ENCODE measurements at regions not wholly inside any gene's neighbourhood (a gene's known extent, or its start where the extent isn't known, plus 50 kb on each side); places are given as distances from the start of the nearest gene placed in this dataset.

DNA sequence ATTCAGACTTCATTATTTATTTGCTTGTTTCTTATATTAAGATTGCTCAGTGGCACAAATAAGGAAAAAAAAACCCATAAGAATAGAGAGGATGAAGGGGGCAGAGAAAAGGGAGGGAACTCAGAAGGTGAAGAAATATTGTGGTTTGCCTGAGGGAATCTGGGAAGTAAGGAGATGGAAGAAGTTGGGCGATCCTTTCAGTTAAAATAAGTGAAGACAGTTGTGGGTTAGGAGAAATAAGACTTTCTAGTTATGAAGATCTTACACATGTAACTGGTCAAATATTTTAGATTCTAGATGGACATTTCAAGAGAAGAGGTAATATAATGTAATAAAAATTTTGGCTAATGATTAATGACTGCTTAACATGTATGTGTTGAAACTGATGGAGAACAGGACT is 138.7 kb upstream of the LIMCH1 start (continued):
- TF ChIP-seq, protein P1, sequence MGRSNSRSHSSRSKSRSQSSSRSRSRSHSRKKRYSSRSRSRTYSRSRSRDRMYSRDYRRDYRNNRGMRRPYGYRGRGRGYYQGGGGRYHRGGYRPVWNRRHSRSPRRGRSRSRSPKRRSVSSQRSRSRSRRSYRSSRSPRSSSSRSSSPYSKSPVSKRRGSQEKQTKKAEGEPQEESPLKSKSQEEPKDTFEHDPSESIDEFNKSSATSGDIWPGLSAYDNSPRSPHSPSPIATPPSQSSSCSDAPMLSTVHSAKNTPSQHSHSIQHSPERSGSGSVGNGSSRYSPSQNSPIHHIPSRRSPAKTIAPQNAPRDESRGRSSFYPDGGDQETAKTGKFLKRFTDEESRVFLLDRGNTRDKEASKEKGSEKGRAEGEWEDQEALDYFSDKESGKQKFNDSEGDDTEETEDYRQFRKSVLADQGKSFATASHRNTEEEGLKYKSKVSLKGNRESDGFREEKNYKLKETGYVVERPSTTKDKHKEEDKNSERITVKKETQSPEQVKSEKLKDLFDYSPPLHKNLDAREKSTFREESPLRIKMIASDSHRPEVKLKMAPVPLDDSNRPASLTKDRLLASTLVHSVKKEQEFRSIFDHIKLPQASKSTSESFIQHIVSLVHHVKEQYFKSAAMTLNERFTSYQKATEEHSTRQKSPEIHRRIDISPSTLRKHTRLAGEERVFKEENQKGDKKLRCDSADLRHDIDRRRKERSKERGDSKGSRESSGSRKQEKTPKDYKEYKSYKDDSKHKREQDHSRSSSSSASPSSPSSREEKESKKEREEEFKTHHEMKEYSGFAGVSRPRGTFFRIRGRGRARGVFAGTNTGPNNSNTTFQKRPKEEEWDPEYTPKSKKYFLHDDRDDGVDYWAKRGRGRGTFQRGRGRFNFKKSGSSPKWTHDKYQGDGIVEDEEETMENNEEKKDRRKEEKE (IDR thresholded peaks at IDR 0.05): no peak

DNA sequence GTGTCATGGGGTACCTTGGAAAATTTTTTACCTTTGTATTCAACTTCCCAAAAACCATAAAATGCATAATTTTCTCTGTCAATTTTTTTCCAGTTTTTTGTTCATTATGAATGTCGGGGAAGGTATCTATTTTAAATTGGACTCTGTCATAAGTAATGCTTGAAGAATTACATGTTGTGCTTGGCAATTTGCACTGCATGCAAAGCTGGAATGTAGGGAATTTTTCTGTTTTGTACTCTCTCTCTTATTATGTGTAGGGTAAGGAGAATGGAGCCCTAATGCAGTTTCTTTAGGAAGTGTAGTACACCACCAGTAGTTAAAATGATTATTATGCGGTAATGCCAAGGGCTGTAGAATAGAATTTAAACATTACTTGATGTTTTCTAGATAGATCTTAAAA is 137.7 kb upstream of the LIMCH1 start:
- no peaks in the 10 kb centered on the region for H4K20me1 ChIP-seq (ENCODE audit: control insufficient read depth, insufficient read depth)
- H3K36me3 ChIP-seq (ENCODE audit: control insufficient read depth in 2 of 2, insufficient read depth in 2 of 2, low read length in 1 of 2): no peaks in the 10 kb centered on the region
- WGBS (ENCODE audit: insufficient coverage, insufficient replicate concordance, low lambda C conversion rate, missing lambda C conversion rate): 41% methylated on average over 2 of the region's 2 CpGs
- CTCF ChIA-PET: no interaction called here
- H3K27ac ChIP-seq (ENCODE audit: control insufficient read depth, insufficient read depth): no peak overlapping the region
- H3K27me3 ChIP-seq (replicated peaks in 1 of 2; ENCODE audit: control insufficient read depth in 2 of 2, insufficient read depth in 2 of 2, low read length in 1 of 2): no peaks in the 10 kb centered on the region; a peak in 2 of 4 replicates
- POLR2A ChIA-PET: no interaction called here
- H3K79me2 ChIP-seq (ENCODE audit: control insufficient read depth, insufficient read depth, low read length): no peaks in the 10 kb centered on the region
- SMC1A ChIA-PET (ENCODE audit: uncharacterized antibody, unreplicated experiment): no interaction called here
- ATAC-seq: no peak
- DNase-seq (ENCODE audit: low read depth, low spot score): no peak
- in situ Hi-C loops (cut with MboI) (loop anchor here (25.0 kb wide), 1 partner anchor 88 kb away; no protein-coding TSS in a partner anchor), intact Hi-C loops (cut with micrococcal nuclease; ENCODE audit: unreplicated experiment) (no loop called here)
- no peak for FAIRE-seq
- no peaks in the 10 kb centered on the region for H3K9me3 ChIP-seq (replicated peaks; ENCODE audit: control insufficient read depth, insufficient read depth, low read length)
- no peak overlapping the region for H3K4me3 ChIP-seq
- RAD21 ChIA-PET (ENCODE audit: unreplicated experiment): no interaction called here
- H2AFZ ChIP-seq (ENCODE audit: control insufficient read depth, low read depth, low read length): no peak overlapping the region
- no TSS peak for BruUV-seq (replicated peaks)
- H3K4me2 ChIP-seq (ENCODE audit: control insufficient read depth, insufficient read depth): no peak overlapping the region
- H3K4me1 ChIP-seq (ENCODE audit: control insufficient read depth, insufficient read depth, low read length): no peaks in the 10 kb centered on the region
- H3K9ac ChIP-seq (ENCODE audit: control insufficient read depth, insufficient read depth, low read length): no peak overlapping the region
- TF ChIP-seq LARP7 (IDR thresholded peaks at IDR 0.05) (no peak), RUNX3 (IDR thresholded peaks at IDR 0.05; ENCODE audit: low read length) (no peak), SREBF1 (IDR thresholded peaks at IDR 0.05; ENCODE audit: low read length) (no peak), CHD4 (IDR thresholded peaks at IDR 0.05) (no peak), POLR2A (IDR thresholded peaks at IDR 0.05; ENCODE audit: low read depth, low read length) (no peak), ETV6 (conservative IDR thresholded peaks at IDR 0.05 in 1 of 2, IDR thresholded peaks at IDR 0.05 in 1 of 2; ENCODE audit: borderline replicate concordance in 1 of 2, low read depth in 1 of 2) (no peak), KAT2A (conservative IDR thresholded peaks at IDR 0.05; ENCODE audit: control insufficient read depth, low read depth, low read length) (no peak), SRF (IDR thresholded peaks at IDR 0.05; ENCODE audit: low read depth in 2 of 2, low read length in 2 of 2) (no peak), CBX3 (IDR thresholded peaks at IDR 0.05; ENCODE audit: borderline replicate concordance, low read depth) (no peak), CEBPB (IDR thresholded peaks at IDR 0.05; ENCODE audit: borderline replicate concordance in 1 of 2, low read depth in 2 of 2, low read length in 2 of 2) (no peak)
- TF ChIP-seq, protein P2, sequence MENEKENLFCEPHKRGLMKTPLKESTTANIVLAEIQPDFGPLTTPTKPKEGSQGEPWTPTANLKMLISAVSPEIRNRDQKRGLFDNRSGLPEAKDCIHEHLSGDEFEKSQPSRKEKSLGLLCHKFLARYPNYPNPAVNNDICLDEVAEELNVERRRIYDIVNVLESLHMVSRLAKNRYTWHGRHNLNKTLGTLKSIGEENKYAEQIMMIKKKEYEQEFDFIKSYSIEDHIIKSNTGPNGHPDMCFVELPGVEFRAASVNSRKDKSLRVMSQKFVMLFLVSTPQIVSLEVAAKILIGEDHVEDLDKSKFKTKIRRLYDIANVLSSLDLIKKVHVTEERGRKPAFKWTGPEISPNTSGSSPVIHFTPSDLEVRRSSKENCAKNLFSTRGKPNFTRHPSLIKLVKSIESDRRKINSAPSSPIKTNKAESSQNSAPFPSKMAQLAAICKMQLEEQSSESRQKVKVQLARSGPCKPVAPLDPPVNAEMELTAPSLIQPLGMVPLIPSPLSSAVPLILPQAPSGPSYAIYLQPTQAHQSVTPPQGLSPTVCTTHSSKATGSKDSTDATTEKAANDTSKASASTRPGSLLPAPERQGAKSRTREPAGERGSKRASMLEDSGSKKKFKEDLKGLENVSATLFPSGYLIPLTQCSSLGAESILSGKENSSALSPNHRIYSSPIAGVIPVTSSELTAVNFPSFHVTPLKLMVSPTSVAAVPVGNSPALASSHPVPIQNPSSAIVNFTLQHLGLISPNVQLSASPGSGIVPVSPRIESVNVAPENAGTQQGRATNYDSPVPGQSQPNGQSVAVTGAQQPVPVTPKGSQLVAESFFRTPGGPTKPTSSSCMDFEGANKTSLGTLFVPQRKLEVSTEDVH (IDR thresholded peaks at IDR 0.05; ENCODE audit: low read depth, partially characterized antibody): no peak
- TF ChIP-seq, protein P3, sequence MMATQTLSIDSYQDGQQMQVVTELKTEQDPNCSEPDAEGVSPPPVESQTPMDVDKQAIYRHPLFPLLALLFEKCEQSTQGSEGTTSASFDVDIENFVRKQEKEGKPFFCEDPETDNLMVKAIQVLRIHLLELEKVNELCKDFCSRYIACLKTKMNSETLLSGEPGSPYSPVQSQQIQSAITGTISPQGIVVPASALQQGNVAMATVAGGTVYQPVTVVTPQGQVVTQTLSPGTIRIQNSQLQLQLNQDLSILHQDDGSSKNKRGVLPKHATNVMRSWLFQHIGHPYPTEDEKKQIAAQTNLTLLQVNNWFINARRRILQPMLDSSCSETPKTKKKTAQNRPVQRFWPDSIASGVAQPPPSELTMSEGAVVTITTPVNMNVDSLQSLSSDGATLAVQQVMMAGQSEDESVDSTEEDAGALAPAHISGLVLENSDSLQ (IDR thresholded peaks at IDR 0.05): no peak
- TF ChIP-seq, protein P4, sequence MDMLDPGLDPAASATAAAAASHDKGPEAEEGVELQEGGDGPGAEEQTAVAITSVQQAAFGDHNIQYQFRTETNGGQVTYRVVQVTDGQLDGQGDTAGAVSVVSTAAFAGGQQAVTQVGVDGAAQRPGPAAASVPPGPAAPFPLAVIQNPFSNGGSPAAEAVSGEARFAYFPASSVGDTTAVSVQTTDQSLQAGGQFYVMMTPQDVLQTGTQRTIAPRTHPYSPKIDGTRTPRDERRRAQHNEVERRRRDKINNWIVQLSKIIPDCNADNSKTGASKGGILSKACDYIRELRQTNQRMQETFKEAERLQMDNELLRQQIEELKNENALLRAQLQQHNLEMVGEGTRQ (IDR thresholded peaks at IDR 0.05; ENCODE audit: borderline replicate concordance, low read depth, low read length): no peak
- TF ChIP-seq, protein P5, sequence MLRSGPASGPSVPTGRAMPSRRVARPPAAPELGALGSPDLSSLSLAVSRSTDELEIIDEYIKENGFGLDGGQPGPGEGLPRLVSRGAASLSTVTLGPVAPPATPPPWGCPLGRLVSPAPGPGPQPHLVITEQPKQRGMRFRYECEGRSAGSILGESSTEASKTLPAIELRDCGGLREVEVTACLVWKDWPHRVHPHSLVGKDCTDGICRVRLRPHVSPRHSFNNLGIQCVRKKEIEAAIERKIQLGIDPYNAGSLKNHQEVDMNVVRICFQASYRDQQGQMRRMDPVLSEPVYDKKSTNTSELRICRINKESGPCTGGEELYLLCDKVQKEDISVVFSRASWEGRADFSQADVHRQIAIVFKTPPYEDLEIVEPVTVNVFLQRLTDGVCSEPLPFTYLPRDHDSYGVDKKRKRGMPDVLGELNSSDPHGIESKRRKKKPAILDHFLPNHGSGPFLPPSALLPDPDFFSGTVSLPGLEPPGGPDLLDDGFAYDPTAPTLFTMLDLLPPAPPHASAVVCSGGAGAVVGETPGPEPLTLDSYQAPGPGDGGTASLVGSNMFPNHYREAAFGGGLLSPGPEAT (IDR thresholded peaks at IDR 0.05; ENCODE audit: low read depth): no peak
